HG03139 (cell line): ENCODE measurements at regions not wholly inside any gene's neighbourhood (a gene's known extent, or its start where the extent isn't known, plus 50 kb on each side); places are given as distances from the start of the nearest gene placed in this dataset.

Experiments
- ATAC-seq: cut with Tn5 transposase; IDR thresholded peaks from one replicate; pipeline ENCODE4 v1.9.1; 2021; ENCODE audit not compliant: unreplicated experiment

DNA sequence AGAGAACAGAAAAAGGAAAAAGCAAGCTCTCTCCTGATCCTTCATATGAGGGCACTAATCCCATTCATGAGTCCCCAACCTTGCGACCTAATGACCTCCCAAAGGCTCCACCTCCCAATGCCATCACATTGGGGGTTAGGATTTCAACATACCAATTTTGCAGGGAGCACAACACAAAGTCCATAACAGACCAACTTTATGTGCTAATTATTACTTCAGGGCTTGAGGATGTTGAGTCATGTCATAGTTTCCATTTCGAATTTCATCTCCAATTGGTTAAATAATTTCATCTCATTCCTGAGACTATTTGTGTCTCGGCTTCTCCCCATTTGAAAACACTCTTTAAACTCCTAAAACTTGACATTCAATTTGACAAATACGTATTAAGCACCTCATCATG lies 69.9 kb upstream of the KLF7 start:
- ATAC-seq, result no peak

- ATAC-seq, result no peak
These were observed 70.6 kb upstream of the KLF7 start for GRCh38 chr2:207236156-207236935.

DNA sequence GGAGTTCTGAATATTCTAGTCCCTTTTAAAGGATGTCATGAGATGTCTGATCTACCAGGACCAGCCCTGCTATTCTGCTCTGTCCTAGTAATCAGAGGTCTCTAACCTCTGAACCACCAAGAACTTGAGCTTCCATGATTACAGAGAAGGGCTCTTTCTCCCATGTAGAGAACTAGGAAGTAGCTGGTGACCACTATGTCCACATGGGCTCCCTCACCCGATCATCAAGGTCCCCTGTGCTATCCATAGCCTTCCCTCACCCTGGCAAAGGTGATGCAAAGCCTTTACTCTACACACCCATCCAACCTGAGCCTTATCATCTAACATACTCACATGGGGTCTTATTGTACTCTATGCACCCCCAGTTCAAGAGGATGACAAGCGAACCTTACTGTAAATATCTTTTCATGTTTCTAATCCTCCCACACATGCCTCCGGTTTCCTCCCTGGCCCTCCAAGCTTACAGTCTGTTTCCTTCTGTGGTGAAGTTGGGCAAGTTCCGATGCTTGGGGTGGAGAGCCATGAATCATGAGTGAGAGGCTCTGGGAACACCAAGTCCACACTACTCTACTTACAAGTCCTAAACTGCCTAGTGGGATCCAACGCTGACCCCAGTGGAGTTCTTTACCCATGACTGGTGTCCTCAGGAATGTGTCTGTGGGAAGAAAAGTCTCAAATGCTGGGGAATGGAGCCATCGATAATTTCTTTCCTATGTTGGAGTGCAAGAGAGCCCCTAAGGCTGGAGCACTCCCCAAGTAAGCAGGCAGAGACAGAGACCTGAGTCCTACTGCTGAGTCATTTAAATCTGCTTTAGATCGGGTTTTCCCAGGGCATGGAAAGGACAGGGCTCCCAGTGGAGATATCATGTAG lies 73.3 kb upstream of the KLF7 start:
- no peak for ATAC-seq

- no peak for ATAC-seq
These were observed 74.2 kb upstream of the KLF7 start for GRCh38 chr2:207239754-207240494.

- ATAC-seq, result no peak
These were observed 74.9 kb upstream of the KLF7 start for GRCh38 chr2:207240649-207241048.

- ATAC-seq, result no peak
These were observed 75.5 kb upstream of the KLF7 start for GRCh38 chr2:207241198-207241597.

DNA sequence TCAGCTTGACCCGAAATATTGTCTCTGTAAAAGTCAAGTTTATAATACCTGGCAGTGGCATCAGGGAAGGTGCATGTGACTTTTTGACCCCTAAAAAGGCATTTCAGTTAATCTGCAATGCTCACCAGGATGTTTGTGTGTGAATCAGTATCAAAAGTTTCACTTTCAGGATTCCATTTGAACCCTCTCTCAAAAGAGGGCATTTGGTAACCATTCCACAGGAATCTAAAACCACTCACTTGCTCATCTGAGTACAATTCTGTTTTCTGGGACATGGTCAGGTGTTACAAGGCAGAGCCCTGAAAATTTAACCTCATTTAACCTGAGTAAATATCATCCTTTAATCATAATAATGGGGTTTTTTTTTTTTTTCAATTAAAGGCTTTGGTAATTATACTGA lies 77.9 kb upstream of the KLF7 start:
- no peak for ATAC-seq

- ATAC-seq, result no peak
These were observed 79.5 kb upstream of the KLF7 start for GRCh38 chr2:207244971-207245925.

DNA sequence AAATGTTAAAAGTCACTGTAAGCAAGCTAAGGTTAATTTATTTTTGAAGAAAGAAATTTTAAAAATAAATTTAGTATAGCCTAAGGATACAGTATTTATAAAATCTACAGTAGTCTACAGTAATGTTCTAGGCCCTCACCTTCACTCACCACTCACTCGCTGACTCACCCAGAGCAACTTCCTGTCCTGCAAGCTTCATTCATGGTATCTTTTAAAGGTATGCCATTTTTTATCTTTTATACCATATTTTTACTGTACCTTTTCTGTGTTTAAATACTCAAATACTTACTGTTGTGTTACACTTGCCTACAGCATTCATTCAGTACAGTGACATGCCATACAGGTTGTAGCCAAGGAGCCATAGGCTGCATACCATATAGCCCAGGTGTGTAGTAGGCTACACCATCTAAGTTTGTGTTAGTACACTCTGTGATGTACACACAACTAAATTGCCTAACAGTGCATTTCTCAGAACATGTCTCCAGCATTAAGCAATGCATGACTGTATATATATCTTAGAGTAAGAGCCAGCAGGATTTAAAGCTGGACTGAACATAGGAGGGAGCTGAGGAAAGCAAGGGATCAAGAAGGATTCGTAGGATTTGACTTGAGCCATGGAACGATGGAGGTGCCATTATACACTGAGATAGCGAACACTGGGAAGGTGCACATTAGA lies 83.1 kb upstream of the KLF7 start:
- ATAC-seq, result no peak

GRCh38 chr2:207251022-207251421 lies 85.3 kb upstream of the KLF7 start:
- ATAC-seq, result no peak

GRCh38 chr2:207251573-207252192 lies 85.9 kb upstream of the KLF7 start:
- no peak for ATAC-seq

GRCh38 chr2:207252416-207252815 lies 86.7 kb upstream of the KLF7 start:
- ATAC-seq, result no peak

DNA sequence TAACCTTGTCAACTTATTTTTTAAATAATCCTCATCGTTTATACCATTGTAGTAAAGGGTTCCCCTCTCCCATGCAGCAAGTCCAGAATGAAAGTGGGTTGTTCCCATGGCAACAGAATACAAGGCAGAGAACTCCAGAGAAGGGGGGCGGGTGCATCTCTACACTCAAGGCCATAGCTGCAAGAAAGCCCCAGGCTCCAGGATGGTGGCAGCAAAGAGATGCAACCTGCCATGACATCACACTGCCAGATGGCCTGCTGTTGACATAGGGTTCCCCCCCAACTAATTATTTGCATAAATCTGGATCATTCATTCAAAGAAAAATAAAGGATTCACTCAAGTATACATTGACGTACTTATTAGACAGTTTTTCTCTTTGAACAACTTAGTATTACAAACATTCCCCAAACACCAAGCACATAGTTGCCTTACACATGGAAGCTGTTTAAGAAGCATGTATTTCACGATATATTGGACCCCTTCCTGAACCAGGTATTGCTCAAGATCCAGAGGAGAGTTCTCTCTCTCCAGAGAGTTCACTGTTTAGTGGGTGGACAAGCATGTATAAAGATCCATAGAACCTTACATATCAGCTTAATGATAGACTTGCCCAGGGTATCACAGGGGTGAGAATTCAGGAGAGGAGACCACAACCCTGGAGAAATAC lies 87.4 kb upstream of the KLF7 start:
- ATAC-seq, result no peak

- no peak for ATAC-seq
These were observed 88.1 kb upstream of the KLF7 start for GRCh38 chr2:207253666-207254345.

DNA sequence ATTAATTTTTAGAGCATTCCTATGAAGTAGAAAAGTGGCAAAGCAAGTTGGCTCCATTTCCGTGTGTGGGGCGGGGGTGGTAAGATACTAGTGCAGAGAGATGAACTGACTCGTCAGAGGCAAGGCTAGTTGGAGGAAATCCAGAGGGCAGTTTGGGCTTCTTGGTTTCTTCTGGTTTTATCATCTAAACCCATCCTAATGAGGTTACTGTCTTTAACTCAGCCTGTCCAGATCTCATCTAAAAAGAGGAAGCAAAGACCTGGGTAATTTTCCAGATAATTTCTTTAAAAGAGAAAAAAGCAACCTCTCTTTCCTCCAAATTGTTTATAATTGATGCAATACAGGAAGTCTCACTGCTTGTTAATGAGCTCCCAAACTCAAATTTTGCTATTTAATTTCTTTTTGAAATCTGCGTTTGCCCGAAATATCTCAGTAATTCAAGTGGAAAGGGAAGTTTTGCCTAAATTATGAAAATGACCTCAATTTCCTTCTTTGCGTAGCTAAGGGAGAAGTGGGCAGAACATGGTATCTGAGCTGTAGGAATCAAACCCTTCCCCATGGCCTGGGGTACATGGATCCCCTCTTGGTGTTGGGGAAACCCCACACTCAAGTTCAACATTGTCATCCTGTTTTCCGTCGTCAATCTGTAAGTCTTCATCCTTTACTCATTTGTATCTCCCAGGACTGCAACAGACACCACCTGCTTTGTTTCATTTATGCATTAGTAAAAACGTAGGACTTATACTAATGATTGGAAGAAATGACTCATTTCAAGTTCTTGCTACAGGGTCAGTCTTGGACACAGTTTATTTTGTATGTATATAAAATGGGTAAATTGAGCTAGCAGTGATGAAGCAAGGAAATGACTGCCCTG lies 89.1 kb upstream of the KLF7 start:
- no peak for ATAC-seq

DNA sequence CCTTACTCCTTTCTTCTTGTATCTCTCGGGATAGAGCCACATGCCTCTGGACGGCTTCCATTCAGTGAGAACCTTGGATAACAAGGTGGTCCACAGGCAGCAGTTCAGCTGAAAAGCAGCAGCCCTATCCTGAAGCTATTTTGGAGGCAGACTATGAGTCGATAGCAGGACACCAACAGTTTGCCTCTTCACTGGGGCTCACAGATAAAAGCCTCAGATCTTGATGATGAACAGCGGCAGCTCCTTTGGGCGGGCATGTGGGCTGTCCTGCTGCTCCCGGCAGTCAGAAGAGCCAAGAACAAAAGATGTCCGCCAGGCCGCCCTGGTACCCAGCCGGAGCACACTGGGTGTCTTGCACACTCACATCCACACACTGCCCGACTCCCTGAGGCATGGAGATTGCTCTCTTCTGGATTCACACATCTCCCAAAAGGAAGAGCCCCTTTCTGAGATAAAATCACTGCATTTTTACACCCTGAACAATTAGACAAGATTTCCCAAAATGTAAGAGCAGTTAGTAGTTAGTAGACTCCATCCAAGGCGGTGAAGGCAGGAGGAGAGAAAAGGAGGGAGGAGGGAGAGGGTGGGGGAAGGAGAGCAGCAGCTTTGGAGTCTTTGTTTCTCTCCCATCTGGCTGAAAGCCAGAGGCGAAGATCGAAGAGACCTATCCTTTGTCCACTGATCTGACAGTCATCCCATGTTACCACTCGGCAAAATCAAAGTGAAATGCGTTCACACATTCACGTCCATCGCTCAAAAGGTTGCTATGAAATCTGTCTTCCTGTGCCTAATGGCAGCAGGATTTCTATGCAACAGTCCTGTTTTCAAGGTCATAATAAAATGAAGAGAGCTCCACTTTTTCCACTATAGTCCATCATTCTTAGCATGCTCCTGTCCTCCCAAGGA lies 90.1 kb upstream of the KLF7 start:
- no peak for ATAC-seq
